AG04449 (cell line): ENCODE measurements at regions not wholly inside any gene's neighbourhood (a gene's known extent, or its start where the extent isn't known, plus 50 kb on each side); places are given as distances from the start of the nearest gene placed in this dataset.

Experiments
- CTCF ChIA-PET: fragments of 350-600 bp; formaldehyde crosslinking; extraction: SDS; loops from one replicate; lab custom pipeline; 2021; ENCODE audit warnings: antibody characterized with exemption; lab: Yijun Ruan, JAX
- POLR2A ChIA-PET: fragments of 400-600, 350-600 bp; formaldehyde crosslinking; extraction: SDS; loops from one replicate; lab custom pipeline; 2020; ENCODE audit warnings: antibody characterized with exemption, inconsistent platforms; lab: Yijun Ruan, JAX
- DNase-seq: peaks from one replicate; pipeline ENCODE4 v3.0.0-alpha.2; 2010; ENCODE audit warnings: low read depth, low spot score
- H3K4me3 ChIP-seq: 2 replicates; pipeline ENCODE4 v1.5.1; 2011; ENCODE audit warnings: low read depth, mild to moderate bottlenecking, control low read depth, low read length
- TF ChIP-seq, protein P1 (sequence below): IDR thresholded peaks from one replicate; pipeline ENCODE4 v1.5.1; 2011; ENCODE audit warnings: mild to moderate bottlenecking, moderate library complexity, low read length, control low read depth, inconsistent platforms; ENCODE audit not compliant: insufficient read depth; ENCODE audit errors: missing control alignments

DNA sequence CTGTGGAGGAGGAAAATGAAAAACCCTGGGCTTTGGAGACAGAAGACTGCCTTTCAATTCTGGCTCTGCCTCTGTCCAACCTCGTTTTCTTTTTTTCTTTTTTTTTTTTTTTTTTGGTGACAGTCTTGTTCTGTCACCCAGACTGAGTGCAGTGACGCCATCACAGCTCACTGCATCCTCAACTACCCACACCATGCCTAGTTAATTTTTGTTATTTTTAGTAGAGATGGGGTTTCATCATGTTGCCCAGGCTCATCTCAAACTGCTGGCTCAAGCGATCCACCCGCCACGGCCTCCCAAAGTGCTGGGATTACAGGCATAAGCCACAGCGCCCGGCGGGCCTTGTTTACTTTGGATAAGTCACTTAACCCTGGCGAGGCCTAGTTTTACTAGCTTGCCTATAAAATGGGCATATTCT is 66.3 kb upstream of the SLC25A26 start:
- peak overlapping the region; percentile 55 for H3K4me3 ChIP-seq
- TF ChIP-seq, protein P1, sequence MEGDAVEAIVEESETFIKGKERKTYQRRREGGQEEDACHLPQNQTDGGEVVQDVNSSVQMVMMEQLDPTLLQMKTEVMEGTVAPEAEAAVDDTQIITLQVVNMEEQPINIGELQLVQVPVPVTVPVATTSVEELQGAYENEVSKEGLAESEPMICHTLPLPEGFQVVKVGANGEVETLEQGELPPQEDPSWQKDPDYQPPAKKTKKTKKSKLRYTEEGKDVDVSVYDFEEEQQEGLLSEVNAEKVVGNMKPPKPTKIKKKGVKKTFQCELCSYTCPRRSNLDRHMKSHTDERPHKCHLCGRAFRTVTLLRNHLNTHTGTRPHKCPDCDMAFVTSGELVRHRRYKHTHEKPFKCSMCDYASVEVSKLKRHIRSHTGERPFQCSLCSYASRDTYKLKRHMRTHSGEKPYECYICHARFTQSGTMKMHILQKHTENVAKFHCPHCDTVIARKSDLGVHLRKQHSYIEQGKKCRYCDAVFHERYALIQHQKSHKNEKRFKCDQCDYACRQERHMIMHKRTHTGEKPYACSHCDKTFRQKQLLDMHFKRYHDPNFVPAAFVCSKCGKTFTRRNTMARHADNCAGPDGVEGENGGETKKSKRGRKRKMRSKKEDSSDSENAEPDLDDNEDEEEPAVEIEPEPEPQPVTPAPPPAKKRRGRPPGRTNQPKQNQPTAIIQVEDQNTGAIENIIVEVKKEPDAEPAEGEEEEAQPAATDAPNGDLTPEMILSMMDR = no peak
- no peak for DNase-seq
- ChIA-PET CTCF (interaction anchor here (0.5 to 1.7 kb wide), 7 partner anchors 11 to 256 kb away, joined by 3 to 4 read pairs (median 3); no protein-coding TSS in a partner anchor), POLR2A (no interaction called here)

DNA sequence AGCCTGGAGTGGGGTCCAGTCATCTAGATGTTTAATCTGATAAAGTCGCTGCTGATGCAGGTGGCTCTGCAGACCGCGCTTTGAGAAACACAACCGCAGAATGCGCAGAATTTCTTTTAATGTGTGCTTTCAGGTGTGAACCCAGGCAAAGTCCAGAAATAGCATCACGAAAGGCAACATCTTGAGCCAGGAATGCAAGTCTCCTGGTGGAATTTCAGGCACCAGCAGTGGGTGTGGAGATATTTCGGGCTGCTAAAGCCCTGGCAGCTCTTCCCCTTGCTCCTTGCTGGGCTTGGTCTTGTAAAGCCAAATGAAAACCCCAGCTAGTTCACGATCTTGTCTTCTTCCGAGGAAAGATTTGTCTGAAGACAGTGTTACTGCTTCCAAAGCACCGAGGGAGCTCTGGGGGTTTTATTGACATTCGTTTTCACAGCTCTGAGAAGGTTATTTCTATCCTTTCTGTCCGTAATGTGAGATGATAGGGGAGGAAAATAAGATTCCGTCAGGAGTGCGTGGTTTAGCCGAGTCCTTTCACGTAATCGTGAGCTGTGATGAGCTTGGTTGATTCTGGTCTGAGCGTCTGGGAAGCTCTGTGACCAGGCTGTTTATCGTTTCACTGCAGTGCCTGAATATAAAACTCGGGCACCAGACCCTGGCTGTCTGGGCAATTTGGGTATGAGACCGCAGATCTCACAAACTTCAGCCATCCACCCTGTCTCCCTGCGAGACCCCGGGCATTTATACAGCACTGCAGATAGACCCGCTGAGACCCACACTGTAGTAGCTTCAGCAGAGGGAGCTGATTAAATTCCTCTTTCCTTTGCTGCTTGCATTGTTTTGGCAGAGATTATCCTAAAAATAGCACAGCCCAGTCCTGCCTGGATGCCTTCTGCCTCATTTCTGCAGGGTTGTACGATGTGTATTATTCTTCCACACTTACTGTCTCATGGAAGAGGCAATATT is 67.0 kb upstream of the SLC25A26 start:
- ChIA-PET POLR2A (no interaction called here), CTCF (interaction anchor here (0.5 to 1.7 kb wide), 7 partner anchors 11 to 422 kb away, joined by 3 to 4 read pairs (median 3); no protein-coding TSS in a partner anchor)
- peak overlapping the region; percentile 55 for H3K4me3 ChIP-seq
- no peak for DNase-seq
- TF ChIP-seq, protein P1 = no peak

DNA sequence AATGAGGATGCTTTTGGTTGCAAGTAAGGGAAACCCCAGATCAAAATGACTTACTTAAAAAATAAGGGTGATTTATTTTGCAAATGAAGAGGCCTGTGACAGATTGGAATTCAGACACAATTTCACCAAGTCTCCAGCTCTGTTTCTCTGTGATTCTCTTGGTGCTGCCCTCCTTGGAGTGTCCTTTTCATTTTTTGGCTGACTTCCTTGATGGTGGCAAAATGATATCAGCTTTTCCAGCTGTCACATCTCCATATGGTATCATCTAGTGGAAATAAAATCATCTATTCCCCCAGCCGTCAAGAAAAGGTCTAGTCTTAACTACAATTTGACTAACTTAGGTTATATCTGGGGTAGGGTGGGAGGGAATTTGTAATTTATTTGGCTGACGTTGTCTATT is 68.5 kb upstream of the SLC25A26 start:
- DNase-seq = no peak
- H3K4me3 ChIP-seq = no peak overlapping the region
- ChIA-PET POLR2A (no interaction called here), CTCF (interaction anchor here (1.4 to 1.7 kb wide), 2 partner anchors 13 to 16 kb away, joined by 3 to 8 read pairs; no protein-coding TSS in a partner anchor)
- TF ChIP-seq, protein P1 = no peak

DNA sequence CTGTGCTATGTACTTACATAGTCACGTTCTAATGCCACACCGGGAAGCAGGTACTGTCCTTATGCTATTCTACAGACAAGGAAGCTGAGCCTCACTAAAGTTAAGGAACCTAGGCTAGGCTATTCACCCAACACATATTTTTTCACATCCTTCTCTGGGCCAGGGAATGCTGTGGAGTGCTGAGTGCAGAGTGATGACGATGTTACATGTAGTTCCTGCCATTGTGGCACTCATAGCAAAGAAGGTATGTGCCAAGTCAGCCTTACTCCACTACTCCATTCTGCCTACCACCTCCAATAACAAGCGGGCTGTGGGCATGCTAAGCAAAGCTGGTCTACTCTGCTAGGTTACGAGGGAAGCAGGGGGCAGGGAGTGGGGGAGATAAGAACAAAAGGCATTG is 69.8 kb upstream of the SLC25A26 start:
- TF ChIP-seq, protein P1 = no peak
- no peak overlapping the region for H3K4me3 ChIP-seq
- ChIA-PET CTCF (interaction anchor here (1.4 kb wide), 1 partner anchor 14 kb away, joined by 3 read pairs; no protein-coding TSS in a partner anchor), POLR2A (no interaction called here)
- no peak for DNase-seq

DNA sequence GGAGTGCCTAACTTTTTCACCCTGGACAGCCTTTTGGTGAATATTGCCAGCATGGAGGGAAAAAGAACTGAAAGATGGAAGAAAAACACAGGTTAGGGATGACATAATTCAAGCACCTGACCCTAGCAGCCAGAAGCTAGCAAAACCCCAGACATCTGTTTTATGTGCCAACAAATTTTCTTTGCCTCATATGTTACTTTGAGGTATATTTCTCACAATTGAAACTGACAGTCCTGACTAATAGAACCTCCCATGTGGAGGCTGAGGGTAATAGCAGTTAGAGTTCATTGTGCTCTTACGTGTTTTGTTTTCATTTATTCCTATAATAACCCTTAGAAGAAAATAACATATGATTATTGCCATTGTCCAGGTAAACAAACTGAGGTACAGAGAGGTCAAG is 71.5 kb upstream of the SLC25A26 start:
- TF ChIP-seq, protein P1 = no peak
- ChIA-PET POLR2A (no interaction called here), CTCF (interaction anchor here (0.8 to 1.4 kb wide), 3 partner anchors 10 to 359 kb away, joined by 3 to 6 read pairs (median 4); no protein-coding TSS in a partner anchor)
- no peak for DNase-seq
- H3K4me3 ChIP-seq = no peak overlapping the region

DNA sequence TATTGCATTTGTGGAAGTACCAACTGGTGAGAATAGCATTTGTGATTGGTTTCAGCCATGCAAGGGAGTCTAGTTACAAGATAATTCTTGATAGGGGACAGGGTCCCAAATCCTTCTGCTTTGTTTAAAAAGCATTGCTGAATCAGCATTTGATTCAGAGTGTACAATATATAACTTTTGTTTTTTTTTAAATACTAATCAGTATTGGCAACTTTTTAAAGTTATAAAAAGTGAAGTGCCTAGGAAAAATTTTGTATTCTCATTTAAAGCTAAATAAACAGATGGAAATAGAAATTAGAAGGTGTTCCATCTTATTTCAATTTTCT is 75.4 kb upstream of the SLC25A26 start:
- ChIA-PET POLR2A (no interaction called here), CTCF (no interaction called here)
- no peak for DNase-seq
- H3K4me3 ChIP-seq = no peak overlapping the region
- TF ChIP-seq, protein P1 = no peak
